Kasumi-1 (cell line): ENCODE measurements at regions not wholly inside any gene's neighbourhood (a gene's known extent, or its start where the extent isn't known, plus 50 kb on each side); places are given as distances from the start of the nearest gene placed in this dataset.

ENCODE experiments used
- DNase-seq, 2 experiments: peaks; one replicate each; lab custom pipeline; 2025; lab: John Stamatoyannopoulos, UW

DNA sequence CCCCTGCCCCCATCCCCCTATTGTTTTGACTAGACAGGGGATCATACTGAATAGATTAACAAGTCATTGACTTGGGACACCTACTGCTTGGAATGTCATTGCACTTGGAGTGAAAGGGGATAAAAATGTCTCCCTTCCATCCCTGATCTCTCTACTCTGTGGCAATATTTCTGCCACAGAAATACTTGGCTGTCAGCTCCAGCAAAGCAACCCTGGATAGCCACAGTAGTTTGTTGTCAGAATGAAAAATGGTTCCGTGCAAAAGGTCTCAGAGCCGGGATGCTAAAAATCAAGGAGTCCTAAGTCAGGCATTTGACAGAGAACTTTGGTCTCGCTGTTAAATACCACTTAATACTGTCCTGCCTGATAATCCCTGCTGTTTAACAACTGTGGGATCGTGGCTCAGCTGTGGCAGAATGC is 722.0 kb upstream of the SOX9 start:
- no peak for DNase-seq

GRCh38 chr17:71399221-71399620 is 721.6 kb upstream of the SOX9 start:
- no peak for DNase-seq

DNA sequence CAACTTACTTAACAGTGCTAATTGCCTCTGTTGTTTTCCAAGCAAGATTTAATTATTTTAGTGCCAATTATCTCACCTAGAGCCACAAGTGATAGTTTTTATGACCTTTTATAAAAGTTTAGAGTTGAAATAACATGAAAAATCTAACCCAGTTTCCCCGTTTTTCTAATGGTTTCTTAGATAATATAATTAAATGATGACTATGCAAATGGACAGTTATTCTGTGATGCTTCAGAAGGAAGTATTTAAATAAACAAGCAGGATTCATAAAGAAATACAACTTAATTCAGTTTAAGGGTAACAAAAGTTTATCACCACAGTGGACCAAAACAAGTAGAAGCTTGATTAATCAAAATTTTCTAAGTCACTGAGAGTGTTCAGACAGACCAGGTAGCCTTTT is 721.2 kb upstream of the SOX9 start:
- DNase-seq = no peak

GRCh38 chr17:71402007-71402406 is 718.8 kb upstream of the SOX9 start:
- DNase-seq = no peak

DNA sequence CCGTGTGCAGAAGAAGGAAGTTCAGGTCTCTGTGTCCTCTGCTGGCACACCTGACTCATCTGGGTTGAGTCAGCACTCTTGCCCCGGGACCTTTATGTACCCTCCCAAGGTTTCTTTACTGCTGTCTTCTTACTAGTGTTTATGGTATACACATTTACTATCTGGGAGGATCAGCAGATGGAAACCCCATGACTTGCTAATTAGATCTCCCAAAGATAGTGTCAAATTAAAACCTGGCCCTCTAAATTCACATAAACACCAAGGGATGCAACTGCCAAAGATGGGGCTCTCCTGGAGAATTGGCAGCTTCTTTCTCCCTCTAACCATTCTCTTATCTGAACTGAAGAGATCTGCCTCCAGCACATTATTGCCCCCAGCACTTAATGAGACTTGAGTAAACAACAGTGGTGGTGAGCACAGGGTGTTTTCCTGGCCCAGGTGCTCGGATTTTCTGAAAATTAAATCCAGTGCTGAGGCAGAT is 718.1 kb upstream of the SOX9 start:
- no peak for DNase-seq

DNA sequence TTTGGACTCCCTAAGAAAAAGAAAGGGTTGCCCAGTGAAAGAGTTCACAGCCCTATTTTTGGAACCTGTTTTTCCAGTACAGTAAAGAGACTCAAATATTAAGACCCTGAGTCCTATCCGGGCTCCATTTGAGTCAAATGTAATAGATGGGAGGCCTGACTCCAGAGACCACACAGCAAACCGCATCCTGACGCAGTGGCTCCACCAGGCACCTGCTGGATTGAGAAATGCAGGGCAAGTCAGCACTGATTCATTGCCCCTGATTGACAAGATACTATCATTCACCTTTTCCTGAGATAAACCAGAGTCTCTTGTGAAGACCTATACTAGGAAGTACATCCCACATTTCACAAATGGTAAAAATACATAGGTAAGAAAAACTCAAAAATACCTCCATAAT is 715.7 kb upstream of the SOX9 start:
- no peak for DNase-seq

DNA sequence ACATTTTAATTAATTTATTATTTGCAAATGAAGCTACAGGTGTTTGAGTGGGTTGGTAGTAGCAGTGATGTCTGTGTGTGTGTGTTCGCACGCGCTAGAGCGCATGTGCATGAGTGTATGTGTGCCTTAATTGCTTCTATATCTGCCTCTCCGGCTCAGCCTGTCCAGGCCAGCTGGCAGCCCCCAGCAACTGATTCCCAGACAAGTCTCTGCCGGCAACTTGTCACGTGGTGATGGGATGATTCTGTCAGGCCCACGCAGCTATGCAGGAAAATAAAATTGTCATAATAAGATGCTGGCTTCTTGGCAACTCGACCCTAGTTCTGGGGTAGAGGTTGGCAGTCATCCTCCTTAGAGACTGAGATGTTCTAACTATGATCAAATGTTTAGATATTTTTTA is 712.8 kb upstream of the SOX9 start:
- no peak for DNase-seq

DNA sequence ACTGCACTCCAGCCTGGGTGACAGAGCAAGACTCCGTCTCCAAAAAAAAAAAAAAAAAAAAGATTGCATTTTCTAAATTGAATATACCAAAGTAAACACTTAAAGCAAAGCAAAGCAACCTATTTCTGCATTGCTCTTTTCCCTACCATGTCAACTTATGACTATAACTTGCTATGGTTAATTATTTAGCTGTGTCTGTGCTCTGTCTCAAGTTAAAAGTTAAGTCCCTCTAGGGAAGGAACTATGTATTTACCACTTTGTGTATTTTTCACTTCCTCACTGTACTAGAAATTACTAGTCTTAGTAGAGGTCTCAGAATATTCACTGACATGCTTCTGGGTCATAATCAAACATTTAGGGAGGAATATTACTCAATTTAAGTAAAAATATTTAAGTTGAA is 711.7 kb upstream of the SOX9 start:
- DNase-seq = no peak

GRCh38 chr17:71409712-71410111 is 711.1 kb upstream of the SOX9 start:
- no peak for DNase-seq

DNA sequence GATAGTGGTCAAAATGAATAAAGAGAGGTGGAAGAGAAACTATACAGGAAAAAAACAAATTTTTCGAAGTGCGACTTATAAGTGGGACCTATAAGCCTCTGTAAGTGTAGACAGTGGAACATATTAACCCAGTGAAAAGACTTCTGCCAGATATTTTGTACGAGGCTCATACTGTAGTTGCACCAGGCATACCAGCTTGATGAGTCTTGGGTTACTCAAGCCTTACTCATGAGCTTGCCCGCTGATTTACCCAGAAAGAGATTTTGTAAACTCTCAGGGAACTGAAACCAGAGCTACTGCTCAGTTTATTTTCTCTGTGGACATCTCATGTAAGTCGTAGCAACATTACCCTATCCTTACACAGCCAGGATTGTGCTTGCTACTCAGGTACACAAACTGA is 708.0 kb upstream of the SOX9 start:
- DNase-seq = no peak

- no peak for DNase-seq
Observed at GRCh38 chr17:71413935-71414334, 706.9 kb upstream of the SOX9 start.

DNA sequence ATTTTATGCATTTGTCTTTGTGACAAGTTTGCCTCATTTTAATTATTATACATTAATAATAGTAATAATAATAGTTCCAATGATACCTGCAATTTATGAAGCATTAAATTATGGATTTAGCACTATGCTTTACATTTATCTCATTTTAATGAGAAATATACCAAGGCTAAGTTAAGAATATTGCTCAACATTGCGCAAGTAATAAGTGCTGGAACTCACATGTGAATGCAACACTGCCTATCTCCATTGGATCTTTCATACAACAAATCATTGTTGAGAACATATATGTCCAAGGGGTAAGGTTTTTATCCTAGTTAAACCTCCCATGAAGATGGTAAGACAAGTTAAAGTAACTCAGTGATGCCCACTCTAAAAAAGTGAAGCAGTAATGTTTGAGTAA is 703.7 kb upstream of the SOX9 start:
- no peak for DNase-seq

- no peak for DNase-seq
Observed at GRCh38 chr17:71422968-71423367, 697.9 kb upstream of the SOX9 start.

DNA sequence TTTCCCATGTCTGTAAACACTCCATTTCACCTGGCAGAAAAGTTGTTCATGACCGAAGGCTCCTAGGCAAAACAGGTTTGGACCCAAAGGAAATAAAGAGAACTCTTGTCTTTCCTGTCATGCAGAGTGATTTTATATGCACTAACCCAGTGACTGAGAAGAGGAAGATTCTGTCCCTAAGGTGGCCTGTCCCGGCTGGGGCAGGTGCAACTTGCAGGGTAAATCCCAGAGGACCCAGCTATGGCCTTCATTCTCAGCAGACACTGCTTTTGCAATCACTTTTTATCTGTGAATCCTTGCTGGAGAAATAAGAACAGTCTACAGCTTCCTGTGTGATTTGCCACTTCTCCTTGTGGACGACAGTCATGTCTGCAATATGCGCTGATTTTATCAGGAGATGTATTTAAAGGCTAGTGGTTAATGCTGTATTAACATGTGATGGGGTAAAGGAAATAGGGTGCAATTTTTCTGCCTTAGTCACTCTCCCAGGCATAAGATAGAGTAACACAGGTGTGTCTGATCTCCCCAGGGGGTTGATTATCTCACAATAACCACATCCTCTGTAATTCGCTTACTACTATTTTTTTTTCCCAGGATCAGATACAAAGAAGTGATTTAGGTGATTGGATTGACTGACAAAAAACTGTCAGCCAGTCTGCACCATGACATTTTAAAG is 696.8 kb upstream of the SOX9 start:
- no peak for DNase-seq

DNA sequence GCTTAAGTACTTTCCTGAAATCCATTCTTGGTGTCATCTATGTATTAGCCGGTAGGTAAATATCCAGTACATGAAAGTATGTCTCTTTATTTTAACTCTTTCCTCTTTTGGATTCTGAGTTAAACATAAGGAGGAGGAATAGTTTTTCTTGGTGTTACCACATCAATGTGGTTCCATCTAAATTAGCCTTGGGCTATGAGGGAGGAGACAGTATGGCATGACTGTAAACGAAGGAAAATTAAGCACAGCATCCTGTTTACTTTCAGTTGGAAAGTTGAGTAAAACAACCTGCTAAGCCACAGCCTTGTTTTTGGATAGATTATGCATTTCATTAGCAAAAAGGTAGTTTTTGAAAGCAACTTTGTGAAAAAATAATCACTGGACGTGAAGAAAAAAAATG is 693.0 kb upstream of the SOX9 start:
- no peak for DNase-seq

DNA sequence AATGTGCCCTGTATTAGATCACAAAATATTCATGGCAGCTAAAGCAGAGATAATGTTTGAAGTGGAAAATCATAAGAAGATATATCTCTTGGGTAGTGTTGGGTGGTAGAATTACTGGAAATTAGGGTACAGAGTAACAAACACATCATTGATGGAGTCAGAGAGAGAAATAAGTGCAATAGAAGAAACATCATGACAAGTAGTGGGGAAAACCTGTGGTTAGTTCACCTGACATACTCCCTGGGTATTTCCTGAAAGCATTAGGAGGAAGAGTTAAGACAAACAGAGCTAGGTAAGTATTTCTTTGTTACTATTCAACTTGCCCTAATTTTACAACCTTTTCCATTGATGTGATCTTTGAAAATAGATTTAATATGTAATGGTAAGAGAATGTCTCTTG is 691.9 kb upstream of the SOX9 start:
- DNase-seq = no peak

- DNase-seq = no peak
Observed at GRCh38 chr17:71430281-71430680, 690.5 kb upstream of the SOX9 start.

DNA sequence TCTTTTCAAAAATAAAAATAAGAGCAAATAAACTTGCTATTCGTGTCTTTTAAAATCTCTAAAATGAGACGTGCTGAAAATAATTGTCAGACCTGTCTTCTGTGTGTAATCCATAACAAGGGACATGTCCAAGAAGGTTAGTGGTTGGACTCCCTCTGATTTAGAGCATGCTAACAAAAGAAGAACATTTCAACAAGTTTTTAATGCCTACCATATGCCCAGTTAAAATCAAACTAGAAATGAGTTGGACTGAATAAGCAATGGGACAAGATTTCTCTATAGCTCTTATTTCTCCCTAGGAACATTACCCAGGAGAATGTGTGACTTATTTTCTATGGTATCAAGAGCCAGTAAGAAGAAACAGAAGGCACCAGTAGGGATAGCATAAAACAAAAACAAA is 689.7 kb upstream of the SOX9 start:
- DNase-seq = no peak

GRCh38 chr17:71432378-71433315 is 688.2 kb upstream of the SOX9 start:
- no peak for DNase-seq

GRCh38 chr17:71434716-71435115 is 686.1 kb upstream of the SOX9 start:
- no peak for DNase-seq

DNA sequence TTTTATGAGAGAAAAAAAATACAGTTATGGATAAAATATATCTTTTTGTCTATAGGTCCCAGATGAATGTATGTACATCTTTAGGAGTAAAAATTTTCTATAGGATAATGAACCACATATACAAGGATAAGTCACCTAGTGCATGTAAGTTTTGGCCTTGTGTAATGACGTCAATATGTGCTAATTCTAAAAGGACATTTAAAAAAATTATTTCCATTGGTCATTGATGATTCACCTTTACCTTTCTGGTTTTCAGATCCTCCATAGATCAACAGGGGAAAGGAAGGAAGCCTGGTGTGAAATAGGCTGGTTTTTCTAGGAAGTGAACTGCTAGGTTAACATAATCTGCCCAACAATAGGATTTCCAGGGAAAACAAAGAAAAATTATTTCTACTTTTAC is 684.3 kb upstream of the SOX9 start:
- no peak for DNase-seq

DNA sequence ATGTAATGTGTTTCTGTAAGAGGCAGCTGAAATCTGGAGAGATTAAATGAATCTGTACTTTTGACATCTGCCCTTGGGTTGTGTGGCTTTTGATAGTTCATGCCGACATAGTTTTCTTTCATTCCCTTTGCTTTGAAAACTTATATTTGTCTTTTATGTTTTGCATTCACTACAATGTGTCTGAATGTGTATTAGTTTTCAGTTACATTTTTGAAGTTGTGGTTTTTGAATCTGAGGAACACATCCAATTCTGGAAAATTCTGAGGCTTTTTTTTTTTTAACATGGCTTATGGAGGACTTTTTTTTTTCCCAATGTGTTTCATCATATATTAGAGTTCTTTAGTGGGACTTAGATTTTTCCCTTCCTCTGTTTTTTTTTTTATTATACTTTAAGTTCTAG is 683.7 kb upstream of the SOX9 start:
- no peak for DNase-seq

DNA sequence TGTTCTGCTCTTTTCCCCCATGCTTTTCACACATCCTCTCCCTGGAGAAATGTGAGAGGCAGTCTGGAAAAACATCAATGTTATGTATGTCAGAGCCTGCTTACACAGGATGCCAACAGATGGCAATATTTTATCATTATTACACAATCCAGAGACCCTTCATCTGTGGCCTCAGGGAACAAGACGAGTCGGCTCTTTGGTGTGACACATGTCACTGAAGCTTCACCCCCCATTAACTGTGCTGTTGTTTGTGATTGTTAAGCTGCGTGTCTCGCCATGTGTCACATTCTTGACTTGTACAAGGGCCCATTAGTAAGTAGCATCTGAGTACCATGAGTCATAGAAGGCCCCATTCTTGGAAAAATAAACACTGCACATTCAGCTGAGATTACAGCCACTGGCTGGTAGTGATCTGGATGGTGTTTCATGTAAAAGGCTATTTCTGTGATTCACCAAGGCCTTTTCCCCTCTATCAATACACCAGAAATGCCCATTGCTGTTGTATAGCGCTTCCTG is 682.1 kb upstream of the SOX9 start:
- no peak for DNase-seq
